A549 (cell line): ENCODE measurements at regions not wholly inside any gene's neighbourhood (a gene's known extent, or its start where the extent isn't known, plus 50 kb on each side); places are given as distances from the start of the nearest gene placed in this dataset.
"Not testable (repeated sequence)": the region's sequence is repeated elsewhere in the genome, so short reads cannot be mapped to it uniquely, and the experiment has no call there.

Source experiments
- CTCF ChIP-seq: fragments of >200 bp; sonication (Bioruptor Twin); formaldehyde crosslinking; IDR thresholded peaks from 3 replicates; pipeline ENCODE4 v1.5.1; 2016
- EP300 ChIP-seq, 2 experiments: fragments of >200 bp; sonication (Bioruptor Twin); formaldehyde crosslinking; IDR thresholded peaks; 2 replicates in 1 of 2; 3 replicates in 1 of 2; pipeline ENCODE4 v1.6.1; 2016 to 2017
- POLR2A ChIP-seq: IDR thresholded peaks from 2 replicates; pipeline ENCODE4 v1.6.1; 2012; ENCODE audit warnings: mild to moderate bottlenecking, low read length
- RAD21 ChIP-seq, 2 experiments: fragments of >200 bp in 1 of 2; sonication (Bioruptor Twin) in 1 of 2; formaldehyde crosslinking in 1 of 2; IDR thresholded peaks in 1 of 2; conservative IDR thresholded peaks in 1 of 2; 2 replicates in 1 of 2; 3 replicates in 1 of 2; pipeline ENCODE4 v1.6.1; 2012 to 2018; ENCODE audit warnings: inconsistent platforms in 1 of 2
- TF ChIP-seq, protein P1 (sequence below): fragments of 200-600 bp; sonication (generic); IDR thresholded peaks from 2 replicates; pipeline ENCODE4 v1.6.1; 2016; ENCODE audit warnings: antibody characterized with exemption, mild to moderate bottlenecking, moderate library complexity
- TF ChIP-seq, protein P2 (sequence below): IDR thresholded peaks from 2 replicates; pipeline ENCODE4 v1.6.1; 2012

- TF ChIP-seq RAD21 (conservative IDR thresholded peaks at IDR 0.05 in 1 of 2, IDR thresholded peaks at IDR 0.05 in 1 of 2); CTCF; EP300 (IDR thresholded peaks at IDR 0.05); POLR2A: not testable (repeated sequence)
- TF ChIP-seq, protein P1, sequence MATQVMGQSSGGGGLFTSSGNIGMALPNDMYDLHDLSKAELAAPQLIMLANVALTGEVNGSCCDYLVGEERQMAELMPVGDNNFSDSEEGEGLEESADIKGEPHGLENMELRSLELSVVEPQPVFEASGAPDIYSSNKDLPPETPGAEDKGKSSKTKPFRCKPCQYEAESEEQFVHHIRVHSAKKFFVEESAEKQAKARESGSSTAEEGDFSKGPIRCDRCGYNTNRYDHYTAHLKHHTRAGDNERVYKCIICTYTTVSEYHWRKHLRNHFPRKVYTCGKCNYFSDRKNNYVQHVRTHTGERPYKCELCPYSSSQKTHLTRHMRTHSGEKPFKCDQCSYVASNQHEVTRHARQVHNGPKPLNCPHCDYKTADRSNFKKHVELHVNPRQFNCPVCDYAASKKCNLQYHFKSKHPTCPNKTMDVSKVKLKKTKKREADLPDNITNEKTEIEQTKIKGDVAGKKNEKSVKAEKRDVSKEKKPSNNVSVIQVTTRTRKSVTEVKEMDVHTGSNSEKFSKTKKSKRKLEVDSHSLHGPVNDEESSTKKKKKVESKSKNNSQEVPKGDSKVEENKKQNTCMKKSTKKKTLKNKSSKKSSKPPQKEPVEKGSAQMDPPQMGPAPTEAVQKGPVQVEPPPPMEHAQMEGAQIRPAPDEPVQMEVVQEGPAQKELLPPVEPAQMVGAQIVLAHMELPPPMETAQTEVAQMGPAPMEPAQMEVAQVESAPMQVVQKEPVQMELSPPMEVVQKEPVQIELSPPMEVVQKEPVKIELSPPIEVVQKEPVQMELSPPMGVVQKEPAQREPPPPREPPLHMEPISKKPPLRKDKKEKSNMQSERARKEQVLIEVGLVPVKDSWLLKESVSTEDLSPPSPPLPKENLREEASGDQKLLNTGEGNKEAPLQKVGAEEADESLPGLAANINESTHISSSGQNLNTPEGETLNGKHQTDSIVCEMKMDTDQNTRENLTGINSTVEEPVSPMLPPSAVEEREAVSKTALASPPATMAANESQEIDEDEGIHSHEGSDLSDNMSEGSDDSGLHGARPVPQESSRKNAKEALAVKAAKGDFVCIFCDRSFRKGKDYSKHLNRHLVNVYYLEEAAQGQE: not testable (repeated sequence)
- TF ChIP-seq, protein P2, sequence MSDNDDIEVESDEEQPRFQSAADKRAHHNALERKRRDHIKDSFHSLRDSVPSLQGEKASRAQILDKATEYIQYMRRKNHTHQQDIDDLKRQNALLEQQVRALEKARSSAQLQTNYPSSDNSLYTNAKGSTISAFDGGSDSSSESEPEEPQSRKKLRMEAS: not testable (repeated sequence)
Measured at GRCh38 chr6:102722086-102722485, 1328.6 kb downstream of the GRIK2 start.
